ENCODE measurements at regions not wholly inside any gene's neighbourhood (a gene's known extent, or its start where the extent isn't known, plus 50 kb on each side); places are given as distances from the start of the nearest gene placed in this dataset.
"Not testable (repeated sequence)": the region's sequence is repeated elsewhere in the genome, so short reads cannot be mapped to it uniquely, and the experiment has no call there.

DNA sequence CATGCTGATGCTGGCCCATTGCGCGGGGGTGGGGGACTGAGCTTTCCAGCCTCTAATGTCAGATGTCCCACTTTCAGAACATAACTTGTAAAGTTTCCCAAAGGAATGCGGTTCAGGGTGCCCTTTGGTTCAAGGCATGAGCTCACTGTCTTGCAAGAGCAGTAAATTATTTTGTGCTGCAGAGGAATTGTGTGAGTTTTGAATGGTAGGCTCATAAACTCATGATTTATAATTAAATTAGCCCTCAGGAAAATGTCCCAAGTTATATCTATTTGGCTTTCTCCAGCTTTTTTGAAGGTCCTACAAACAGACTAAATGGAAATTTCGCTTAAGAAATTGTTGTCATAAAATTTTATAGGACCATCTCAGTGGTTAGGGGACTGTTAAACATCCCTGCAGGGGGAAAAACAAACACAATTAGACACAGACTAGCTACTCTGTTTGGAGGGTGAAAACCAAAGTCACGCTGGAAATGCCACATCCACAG lies 321.8 kb downstream of the HS3ST3B1 start:
- no peak for DNase-seq (ENCODE audit: low spot score)

DNA sequence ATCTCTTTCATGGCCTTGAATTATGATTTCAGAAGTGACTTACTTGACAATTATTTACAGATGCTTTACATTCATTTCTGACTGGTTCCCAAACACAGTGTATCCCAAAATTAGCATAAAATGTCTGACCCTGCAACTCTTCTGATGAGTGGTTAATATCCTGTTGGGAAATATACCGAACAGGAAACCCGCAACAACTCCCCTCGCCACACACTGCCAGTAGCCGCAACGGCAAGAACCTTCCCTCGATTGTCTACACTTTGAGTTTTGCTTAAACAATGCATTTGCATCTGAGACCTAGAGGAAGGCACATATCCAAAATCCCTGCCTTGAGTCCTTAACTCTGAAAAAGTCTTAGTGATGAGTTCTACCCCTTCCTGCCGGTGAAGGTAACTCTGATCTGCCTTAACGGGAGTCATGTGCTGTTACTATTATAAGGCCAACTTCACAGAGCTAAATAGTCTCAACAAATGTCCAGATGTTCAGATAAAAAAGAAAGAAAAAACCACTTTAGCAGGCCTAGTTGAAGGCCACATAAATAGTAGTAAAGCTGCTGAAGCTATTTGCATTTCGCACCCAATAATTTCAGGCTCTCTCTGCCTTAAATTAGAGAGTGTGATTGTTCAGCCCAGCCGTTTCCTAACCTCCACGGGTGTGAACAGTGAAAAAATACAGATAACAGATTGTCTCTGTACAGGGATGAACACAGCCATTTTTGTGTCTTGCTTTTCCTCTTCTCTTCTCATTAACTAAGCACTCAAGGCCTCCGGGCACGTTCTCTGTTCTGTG lies 321.1 kb downstream of the HS3ST3B1 start:
- DNase-seq (ENCODE audit: low spot score): no peak

DNA sequence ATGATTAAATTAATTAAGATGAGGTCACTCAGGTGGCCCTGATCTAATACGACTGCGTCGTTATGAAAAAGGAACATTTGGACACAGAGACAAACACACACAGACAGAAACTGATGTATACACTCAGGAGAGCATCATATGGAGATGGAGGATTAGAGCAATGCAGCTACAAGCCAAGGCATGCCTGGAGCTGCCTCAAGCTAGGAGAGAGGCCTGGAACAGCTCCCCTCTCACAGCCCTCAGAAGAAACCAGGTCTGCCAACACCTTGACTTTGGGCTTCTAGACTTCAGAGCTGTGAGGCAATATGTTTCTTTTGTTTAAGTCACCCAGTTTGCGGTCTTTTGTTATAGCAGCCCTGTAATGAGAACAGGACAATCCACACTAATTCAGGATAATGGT lies 318.9 kb downstream of the HS3ST3B1 start:
- no peak for DNase-seq (ENCODE audit: low spot score)

DNA sequence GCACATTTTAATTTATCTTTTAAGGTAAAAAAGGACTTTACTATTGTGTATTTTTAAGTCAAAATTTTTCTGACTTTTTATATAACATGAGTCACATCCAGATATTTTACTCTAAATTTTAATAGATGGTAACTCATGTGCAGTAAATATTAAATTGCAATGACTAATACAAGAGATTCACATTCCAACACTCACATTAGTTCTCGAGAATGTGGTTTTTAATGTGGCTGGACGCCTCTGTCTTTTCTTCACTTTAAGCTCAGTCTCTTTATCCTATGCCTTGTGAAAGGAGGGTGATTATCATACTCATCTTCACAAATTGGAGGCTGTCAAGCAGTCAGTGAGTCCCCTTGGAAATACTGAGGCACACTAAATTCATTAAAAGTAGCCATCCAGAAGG lies 315.6 kb downstream of the HS3ST3B1 start:
- DNase-seq (ENCODE audit: low spot score): no peak

DNA sequence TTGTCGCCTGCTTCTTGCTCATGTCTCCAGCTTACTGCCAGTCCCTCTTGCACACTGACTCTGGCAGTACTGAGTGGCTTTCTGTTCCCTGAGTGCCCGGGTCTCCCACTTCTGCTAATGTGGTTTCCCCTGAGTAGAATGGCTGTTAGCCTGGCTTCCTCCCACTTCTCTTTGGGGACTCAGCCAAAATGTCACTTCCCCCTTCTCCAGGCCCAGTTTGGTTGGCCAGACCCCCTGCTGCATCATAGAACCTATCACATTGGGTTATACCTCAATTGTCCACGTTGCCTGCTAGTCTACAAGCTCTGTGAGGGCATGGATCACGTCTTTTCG lies 304.4 kb downstream of the HS3ST3B1 start:
- no peak for DNase-seq (ENCODE audit: low spot score)

DNA sequence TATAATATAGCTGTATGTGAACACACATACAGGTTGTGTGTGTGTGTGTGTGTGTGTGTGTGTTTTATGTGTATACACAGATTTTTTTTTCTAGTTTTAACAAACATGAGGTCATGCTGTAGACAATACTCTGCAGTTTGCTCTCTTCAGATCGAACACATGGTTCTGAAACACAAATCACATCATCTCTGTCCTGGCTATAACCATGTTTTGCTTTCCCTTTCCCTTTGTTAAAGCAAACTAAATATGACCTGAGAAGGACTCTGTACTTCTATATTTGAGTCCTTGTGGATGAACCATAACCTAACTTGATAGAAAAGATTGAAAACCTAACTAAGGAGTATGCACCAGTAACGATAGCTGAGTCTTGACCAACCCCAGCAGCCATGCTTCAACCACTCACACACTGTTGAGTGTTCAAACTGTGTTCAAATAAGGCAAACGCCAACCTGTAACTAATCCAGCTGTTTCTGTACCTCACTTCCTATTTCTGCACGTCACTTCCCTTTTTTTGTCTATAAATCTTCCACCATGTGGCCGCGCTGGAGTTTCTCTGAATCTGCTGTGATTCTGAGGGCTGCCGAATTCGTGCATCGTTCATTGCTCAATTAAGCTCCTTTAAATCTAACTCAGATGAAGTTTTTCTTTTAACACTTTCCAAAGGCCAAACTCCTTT lies 303.8 kb downstream of the HS3ST3B1 start:
- no peak for DNase-seq (ENCODE audit: low spot score)

DNA sequence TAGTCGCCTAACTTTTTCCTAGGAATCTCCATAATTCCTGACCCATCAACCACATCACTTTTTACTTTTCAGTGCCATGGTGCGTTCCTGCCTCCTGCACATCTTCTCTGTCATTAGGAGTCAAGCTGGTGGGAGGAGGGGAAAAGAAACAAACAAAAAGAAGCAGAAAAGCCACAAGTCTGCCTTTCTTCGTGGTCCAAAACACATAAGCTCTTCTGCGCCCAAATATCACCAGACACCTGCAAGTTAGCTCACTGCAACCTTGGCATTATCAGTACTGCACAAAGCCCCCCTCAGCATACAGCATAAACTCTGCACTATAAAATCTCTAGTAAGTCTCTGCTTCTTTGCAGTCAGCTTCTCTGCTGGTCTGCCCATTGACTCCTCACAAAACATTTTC lies 295.3 kb downstream of the HS3ST3B1 start:
- no peak for DNase-seq (ENCODE audit: low spot score)

DNA sequence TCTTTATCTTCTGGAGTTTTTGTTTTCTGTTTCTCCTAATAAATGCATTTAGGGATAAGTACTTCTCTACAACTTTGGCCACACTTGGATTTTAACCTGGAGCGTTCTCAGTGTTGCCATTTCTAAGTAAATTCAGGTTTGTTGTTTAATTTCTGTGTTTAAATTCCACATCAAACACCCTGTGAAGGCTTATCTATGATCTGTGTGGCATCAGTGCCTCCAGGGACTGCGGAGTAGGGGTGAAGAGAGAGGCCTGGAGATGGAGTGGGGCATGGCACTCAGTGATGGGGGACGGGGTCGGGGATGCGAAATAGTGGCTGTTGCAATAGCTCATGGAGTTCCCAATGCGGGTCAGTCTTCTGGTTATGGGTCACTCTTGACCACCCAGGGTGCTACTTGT lies 294.8 kb downstream of the HS3ST3B1 start:
- no peak for DNase-seq (ENCODE audit: low spot score)

DNA sequence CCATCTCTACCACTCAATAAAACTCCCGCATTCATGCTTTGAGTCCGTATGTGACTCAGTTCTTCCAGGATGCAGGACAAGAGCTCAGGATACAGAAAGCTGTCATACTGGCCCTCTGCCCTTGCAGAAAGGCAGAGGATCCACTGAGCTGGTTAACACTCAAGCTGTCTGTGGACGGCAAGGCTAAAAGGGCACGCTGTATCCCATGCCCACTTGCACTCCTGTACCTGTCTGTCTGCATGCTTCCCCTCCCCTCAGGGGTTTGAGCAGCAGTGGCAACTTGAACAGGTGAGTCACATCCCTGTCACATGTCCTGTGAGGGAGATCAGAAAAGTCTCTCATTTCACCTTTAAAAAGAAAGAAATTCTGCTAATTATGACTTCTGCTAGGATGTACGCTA lies 293.8 kb downstream of the HS3ST3B1 start:
- no peak for DNase-seq (ENCODE audit: low spot score)

DNA sequence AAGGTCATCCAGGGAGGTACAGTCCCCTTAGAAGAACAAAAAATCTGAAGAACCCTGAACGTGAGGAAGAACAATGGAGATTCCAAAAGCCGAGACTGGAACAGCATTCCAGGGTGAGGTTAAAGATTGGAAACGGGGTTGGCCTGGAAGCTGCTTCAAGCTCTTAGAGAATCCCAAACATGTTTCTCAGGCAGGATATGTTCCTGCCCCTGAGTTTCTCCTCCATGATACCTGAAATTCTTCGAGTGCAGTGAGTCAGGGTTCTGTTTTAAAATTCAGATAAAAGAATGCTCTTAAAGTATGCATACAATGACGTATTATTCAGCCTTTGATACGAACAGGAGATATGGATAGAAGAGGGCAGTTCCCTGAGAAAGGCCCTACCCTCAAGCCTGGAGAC lies 293.1 kb downstream of the HS3ST3B1 start:
- no peak for DNase-seq (ENCODE audit: low spot score)

DNA sequence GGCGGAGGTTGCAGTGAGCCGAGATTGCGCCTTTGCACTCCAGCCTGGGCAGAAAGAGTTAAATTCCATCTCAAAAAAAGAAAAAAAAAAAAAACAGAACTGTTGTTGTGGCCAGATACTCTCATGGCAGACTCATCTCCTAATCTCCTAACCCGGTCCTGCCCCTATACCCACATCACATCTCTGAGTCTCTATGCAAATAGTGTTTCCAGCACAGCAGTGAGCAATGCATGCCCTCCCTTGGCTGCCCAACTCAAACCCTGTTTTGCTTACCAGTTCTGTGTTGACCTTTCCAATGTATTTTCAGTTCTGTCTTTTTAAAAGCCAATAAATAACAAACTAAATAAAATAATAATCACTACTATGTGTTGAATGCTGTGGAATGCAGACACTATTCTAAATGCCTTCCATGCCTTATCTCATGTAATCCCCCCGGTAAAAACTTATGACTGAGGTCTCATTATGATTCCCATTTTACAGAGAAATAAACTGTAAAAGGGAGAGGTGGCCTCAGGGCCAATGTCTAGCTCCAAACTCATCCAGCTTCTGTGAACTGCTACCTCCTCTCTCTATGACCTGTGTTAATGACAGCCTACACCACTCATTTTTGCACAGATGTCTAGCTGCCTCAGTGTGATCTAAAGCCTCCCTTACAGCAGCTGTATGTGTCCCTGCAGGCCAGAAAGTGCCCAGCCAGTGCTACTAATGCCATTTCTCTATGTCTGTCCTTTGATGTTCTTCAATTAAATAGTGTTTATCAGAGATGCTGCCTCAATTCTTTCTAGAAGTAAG lies 289.8 kb downstream of the HS3ST3B1 start:
- DNase-seq (ENCODE audit: low spot score): no peak

DNA sequence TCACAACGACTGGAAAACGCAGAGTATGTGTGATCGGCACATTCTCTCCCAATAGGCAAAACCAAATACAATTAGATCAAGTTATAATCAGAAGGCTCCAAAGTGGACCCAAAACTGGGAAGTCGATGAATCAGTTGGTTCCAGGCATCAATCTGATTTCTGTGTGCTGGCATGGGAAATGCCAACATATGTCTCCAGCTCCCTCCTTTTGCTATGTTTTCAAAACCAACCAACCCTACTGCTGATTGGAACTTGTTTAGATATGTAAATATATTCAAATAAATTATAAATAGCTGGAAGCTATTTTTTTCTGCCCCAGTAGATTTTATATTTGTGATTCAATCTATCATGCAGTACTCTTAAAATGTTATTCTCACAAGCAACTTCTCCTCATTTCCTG lies 284.2 kb downstream of the HS3ST3B1 start:
- no peak for DNase-seq (ENCODE audit: low spot score)

DNA sequence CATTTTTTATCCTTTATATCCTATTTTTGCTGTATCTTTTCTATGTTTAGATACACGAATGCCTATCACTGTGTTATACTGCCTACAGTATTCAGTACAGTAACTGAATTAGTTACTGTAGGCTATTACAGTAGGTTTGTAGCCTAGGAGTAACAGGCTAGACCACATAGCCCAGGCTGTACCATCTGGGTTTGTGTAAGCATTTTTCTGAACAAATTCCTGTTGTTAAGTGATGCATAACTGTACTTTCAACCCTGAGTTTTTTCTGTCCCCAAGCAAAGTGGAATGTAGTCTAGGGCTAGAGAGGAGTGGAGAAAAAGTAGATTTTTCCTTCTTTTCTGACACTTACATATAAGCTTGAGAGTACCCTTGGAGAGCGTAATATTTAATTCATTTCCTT lies 282.1 kb downstream of the HS3ST3B1 start:
- no peak for DNase-seq (ENCODE audit: low spot score)

DNA sequence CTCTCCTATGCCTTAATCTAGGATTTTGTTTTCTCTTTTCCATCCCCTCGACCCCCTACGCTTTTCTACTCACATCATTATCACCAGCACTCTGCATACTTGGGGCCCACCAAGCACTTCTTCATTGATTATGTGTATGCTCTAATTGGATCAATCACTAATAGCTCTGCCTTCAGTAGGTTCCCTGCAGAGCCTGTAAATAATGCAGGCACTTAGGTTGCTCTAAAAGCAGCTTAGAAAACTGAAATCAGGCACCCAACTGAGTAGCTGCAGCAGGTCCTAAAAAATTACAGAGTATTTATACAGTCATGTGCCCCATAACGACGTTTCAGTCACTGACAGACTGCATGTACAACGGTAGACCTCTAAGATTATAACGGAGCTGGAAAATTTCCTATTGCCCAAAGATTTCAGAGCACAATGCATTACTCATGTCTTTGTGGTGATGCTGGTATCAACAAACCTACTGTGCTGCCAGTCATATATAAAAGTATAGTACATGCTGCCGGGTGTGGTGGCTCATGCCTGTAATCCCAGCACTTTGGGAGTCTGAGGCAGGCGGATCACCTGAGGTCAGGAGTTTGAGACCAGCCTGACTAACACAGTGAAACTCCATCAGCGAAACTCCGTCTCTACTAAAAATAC lies 280.4 kb downstream of the HS3ST3B1 start:
- DNase-seq (ENCODE audit: low spot score): no peak

DNA sequence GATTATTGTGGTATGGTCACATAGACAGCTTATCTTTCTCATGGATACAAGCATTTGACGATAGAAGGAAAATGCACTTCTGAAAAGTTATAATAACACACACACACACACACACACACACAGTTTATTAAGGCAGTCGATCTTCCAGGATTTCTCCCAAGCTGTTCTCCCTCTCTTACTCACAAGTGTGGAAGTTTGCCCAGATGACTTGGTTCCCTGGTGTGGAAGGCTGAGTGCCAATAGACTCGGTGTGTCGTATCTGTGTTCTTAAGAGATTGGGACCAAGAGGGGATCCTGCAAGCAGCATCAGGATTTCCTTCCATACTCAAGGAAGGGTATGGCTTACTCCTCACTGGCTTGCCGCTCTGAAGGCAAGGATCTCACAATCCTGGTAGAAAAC lies 279.6 kb downstream of the HS3ST3B1 start:
- no peak for DNase-seq (ENCODE audit: low spot score)

DNA sequence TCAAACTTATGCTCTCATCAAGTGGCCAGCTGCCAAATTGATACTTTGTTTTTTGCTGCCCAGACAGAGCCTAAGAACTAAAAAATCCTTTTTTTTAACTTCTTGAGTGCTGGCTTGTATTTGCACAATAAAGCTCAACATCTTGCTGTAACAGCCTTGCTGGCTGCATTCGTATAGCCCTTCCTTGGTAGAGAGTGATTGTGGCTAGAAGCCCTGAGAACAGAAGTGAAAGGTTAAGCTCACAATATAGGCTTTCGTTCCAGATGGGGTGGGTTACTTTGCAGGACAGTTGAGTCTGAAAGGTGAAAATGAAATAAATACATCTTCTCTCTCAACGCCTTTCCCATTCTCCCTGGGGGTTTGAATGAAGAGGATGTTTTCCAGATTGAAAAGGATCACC lies 278.8 kb downstream of the HS3ST3B1 start:
- DNase-seq (ENCODE audit: low spot score): no peak

DNA sequence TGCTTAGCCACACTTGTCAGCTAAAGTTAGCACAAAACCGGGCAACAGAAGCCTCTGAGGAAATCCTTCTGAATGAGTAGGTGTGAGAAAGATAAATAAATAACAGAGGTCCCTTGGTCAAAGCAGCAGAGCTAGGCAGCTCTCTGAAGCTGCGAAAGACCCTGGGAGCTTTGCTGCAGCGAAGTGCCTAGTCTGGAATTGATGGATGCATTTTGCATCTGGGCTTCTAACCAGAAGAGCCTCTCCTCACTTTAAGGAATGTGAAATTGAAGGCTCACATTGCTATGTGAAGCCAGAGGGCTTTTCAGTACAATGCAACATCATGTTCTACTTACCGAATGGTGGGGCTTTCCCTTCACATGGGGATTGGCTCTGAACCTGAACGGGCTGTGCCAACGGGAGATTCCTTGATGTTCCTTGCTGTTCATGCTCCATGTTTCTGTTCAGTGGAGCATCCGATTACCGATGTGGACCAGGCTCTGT lies 274.6 kb downstream of the HS3ST3B1 start:
- DNase-seq (ENCODE audit: low spot score): no peak

DNA sequence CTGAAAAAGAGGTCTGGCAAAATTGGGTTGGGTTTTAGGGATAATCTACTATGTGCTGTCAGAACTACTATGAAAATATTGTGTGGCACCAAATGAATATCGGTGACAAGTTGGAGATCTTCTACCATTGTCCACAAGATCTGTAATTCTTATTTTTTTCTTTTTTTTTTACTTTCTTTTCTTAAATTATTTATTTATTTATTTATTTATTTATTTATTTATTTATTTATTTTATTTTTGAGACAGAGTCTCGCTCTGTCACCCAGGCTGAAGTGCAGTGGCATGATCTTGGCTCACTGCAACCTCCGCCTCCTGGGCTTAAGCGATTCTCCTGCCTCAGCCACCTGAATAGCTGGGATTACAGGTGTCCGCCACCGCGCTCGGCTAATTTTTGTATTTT lies 259.4 kb downstream of the HS3ST3B1 start:
- not testable (repeated sequence) for DNase-seq (ENCODE audit: low spot score)

DNA sequence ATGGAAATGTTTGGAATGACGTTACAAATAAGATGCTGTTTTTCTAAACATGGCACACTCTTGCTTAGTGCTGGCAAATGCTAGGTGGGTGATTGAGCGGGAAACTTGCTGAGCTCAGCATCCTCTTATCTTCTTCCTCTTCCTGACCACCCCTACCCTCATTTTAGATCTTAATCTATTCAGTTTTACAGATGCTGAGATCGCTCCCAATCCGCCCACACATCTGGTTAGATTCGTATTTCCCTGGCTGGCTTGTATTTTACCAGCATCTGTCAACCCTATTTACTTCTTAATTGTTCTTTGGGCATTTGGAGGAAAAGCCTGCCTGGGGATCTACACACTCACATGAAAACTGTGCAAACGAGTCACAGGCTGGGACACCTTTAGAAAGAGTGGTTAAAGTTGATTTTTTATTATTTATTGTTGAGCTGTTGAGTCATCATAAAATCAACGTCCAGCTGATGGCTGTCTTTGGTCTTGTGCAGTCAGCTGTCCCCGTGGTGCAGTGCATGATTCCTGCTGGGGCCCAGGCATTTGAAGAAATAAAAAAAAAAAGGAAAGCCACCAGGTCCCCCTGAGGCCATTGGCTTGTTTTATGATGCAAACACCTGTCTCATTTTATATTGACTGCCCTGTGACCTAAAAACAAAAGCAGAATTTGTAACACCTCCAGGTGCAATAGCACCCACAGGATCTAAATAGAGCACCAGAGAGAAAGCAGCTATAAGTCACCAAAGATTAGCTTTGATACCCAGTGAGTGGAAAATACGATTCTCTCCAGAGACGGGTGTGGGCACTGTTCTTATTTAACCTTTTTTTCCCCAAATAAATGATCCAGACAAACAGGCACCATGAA lies 258.6 kb downstream of the HS3ST3B1 start:
- DNase-seq (ENCODE audit: low spot score): no peak

DNA sequence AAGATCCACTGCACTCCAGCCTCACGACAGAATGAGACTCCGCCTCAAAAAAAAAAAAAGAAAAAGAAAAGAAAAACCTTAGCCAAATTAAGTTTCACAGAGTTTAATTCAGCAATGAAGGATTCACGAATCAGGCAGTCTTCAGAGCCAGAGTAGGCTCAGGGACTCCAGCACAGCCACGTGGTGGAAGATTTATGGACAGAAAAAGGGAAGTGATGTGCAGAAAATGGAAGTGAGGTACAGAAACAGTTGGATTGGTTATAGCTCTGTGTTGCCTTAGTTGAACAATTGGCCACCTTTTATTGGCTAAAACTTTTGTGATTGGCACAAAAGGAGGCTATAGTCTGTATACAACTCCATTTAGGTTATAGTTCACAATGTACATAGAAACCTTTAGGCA lies 256.6 kb downstream of the HS3ST3B1 start:
- no peak for DNase-seq (ENCODE audit: low spot score)

DNA sequence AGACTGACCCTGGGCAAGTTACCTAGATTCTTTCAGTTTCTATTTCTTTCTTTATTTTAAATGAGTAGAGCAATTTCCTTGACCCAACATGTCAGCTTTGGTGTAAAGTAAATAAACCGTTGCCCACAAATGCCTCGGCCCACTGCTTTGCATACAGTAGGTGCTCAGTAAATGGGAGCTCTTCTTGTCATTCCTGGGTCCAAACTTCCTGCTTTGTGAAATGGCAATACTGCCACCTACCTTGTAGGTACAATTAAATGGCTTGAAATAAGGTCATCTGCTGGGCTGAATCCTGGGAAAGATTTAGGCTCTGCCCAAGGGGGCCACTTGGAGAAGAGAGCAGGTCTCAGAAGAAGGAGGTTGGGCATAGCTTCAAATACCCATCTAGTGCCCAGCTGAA lies 253.0 kb downstream of the HS3ST3B1 start:
- no peak for DNase-seq (ENCODE audit: low spot score)
